ENCODE measurements at regions not wholly inside any gene's neighbourhood (a gene's known extent, or its start where the extent isn't known, plus 50 kb on each side); places are given as distances from the start of the nearest gene placed in this dataset.

DNA sequence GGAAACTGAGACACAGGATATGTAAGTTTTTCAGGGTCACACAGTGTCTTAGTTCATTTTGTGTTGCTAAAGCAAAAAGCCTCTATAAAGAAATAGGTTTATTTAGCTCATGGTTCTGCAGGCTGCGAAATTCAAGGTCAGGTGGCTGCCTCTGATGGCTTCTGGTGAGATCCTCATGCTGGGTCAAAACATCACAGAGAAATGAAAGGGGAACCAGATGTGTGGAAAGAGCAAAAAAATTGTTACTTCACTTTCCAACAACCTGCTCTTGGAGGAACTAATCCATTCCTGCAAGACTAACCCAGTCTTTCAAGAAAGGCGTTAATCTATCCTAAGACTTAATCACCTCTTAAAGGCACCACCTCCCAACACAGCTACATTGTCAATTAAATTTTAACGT lies 64.2 kb upstream of the UBL3 start:
- TF ChIP-seq NFYB (CRISPR knock-in tag; conservative IDR thresholded peaks at IDR 0.05; ENCODE audit: low read depth) (no peak), NR1H2 (CRISPR knock-in tag; IDR thresholded peaks at IDR 0.05) (no peak), GTF2I (CRISPR knock-in tag; conservative IDR thresholded peaks at IDR 0.05) (no peak), TCF7 (CRISPR knock-in tag; IDR thresholded peaks at IDR 0.05; ENCODE audit: low read depth) (no peak), RORB (CRISPR knock-in tag; IDR thresholded peaks at IDR 0.05) (no peak)
- TF ChIP-seq, protein P1, sequence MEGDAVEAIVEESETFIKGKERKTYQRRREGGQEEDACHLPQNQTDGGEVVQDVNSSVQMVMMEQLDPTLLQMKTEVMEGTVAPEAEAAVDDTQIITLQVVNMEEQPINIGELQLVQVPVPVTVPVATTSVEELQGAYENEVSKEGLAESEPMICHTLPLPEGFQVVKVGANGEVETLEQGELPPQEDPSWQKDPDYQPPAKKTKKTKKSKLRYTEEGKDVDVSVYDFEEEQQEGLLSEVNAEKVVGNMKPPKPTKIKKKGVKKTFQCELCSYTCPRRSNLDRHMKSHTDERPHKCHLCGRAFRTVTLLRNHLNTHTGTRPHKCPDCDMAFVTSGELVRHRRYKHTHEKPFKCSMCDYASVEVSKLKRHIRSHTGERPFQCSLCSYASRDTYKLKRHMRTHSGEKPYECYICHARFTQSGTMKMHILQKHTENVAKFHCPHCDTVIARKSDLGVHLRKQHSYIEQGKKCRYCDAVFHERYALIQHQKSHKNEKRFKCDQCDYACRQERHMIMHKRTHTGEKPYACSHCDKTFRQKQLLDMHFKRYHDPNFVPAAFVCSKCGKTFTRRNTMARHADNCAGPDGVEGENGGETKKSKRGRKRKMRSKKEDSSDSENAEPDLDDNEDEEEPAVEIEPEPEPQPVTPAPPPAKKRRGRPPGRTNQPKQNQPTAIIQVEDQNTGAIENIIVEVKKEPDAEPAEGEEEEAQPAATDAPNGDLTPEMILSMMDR (IDR thresholded peaks at IDR 0.05): no peak
- TF ChIP-seq, protein P2, sequence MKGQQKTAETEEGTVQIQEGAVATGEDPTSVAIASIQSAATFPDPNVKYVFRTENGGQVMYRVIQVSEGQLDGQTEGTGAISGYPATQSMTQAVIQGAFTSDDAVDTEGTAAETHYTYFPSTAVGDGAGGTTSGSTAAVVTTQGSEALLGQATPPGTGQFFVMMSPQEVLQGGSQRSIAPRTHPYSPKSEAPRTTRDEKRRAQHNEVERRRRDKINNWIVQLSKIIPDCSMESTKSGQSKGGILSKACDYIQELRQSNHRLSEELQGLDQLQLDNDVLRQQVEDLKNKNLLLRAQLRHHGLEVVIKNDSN (CRISPR knock-in tag; IDR thresholded peaks at IDR 0.05): no peak
- TF ChIP-seq, protein P3, sequence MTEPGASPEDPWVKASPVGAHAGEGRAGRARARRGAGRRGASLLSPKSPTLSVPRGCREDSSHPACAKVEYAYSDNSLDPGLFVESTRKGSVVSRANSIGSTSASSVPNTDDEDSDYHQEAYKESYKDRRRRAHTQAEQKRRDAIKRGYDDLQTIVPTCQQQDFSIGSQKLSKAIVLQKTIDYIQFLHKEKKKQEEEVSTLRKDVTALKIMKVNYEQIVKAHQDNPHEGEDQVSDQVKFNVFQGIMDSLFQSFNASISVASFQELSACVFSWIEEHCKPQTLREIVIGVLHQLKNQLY (CRISPR knock-in tag; IDR thresholded peaks at IDR 0.05): no peak
- TF ChIP-seq, protein P4, sequence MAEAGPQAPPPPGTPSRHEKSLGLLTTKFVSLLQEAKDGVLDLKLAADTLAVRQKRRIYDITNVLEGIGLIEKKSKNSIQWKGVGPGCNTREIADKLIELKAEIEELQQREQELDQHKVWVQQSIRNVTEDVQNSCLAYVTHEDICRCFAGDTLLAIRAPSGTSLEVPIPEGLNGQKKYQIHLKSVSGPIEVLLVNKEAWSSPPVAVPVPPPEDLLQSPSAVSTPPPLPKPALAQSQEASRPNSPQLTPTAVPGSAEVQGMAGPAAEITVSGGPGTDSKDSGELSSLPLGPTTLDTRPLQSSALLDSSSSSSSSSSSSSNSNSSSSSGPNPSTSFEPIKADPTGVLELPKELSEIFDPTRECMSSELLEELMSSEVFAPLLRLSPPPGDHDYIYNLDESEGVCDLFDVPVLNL (CRISPR knock-in tag; IDR thresholded peaks at IDR 0.05; ENCODE audit: borderline replicate concordance, low read depth): no peak
- TF ChIP-seq, protein P5, sequence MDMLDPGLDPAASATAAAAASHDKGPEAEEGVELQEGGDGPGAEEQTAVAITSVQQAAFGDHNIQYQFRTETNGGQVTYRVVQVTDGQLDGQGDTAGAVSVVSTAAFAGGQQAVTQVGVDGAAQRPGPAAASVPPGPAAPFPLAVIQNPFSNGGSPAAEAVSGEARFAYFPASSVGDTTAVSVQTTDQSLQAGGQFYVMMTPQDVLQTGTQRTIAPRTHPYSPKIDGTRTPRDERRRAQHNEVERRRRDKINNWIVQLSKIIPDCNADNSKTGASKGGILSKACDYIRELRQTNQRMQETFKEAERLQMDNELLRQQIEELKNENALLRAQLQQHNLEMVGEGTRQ (CRISPR knock-in tag; IDR thresholded peaks at IDR 0.05): no peak
